ENCODE measurements at regions not wholly inside any gene's neighbourhood (a gene's known extent, or its start where the extent isn't known, plus 50 kb on each side); places are given as distances from the start of the nearest gene placed in this dataset.

- TF ChIP-seq CHD7 (IDR thresholded peaks at IDR 0.05; ENCODE audit: insufficient replicate concordance, low read length) (no peak), CREB1 (IDR thresholded peaks at IDR 0.05) (no peak), USF2 (IDR thresholded peaks at IDR 0.05; ENCODE audit: low read length) (no peak), RFX5 (IDR thresholded peaks at IDR 0.05; ENCODE audit: borderline replicate concordance, low read depth, low read length) (no peak)
Observed at GRCh38 chr3:18559331-18559842, 134.2 kb upstream of the SATB1 start (continued).

Data from H1 (cell line).